Urothelium cell line (cell line): ENCODE measurements at regions not wholly inside any gene's neighbourhood (a gene's known extent, or its start where the extent isn't known, plus 50 kb on each side); places are given as distances from the start of the nearest gene placed in this dataset.
"Not testable (repeated sequence)": the region's sequence is repeated elsewhere in the genome, so short reads cannot be mapped to it uniquely, and the experiment has no call there.

Experiments
- DNase-seq: peaks from one replicate; pipeline ENCODE4 v3.0.0; 2011; ENCODE audit warnings: low spot score, mixed read lengths
- FAIRE-seq: peaks from 2 replicates; lab custom pipeline; 2011; peaks lifted over from hg19 to GRCh38; lab: Jason Lieb, UNC

- peak; percentile 9 for FAIRE-seq
- DNase-seq, result no peak
These were observed 59.3 kb downstream of the BTBD3 start for GRCh38 chr20:11976966-11977365.

DNA sequence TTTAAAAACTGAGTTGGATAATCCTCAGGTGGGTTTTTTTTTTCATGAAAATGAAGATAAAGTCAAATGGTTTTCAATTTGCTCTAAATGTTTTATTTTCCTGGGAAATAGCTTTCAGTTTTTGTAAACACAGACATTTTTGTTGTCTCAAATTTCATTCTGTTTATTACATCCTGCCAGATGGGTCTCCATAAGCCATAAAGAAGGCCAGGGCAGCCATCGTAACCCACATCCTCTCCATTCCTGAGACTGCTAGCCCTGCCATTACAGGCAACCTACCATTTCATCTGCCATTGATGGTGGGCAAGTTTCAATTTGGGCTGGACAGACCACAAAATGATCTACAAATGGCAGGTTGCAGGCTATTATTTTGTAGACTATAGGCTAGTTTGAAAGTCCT lies 60.8 kb downstream of the BTBD3 start:
- DNase-seq (no peak), FAIRE-seq (no peak)

DNA sequence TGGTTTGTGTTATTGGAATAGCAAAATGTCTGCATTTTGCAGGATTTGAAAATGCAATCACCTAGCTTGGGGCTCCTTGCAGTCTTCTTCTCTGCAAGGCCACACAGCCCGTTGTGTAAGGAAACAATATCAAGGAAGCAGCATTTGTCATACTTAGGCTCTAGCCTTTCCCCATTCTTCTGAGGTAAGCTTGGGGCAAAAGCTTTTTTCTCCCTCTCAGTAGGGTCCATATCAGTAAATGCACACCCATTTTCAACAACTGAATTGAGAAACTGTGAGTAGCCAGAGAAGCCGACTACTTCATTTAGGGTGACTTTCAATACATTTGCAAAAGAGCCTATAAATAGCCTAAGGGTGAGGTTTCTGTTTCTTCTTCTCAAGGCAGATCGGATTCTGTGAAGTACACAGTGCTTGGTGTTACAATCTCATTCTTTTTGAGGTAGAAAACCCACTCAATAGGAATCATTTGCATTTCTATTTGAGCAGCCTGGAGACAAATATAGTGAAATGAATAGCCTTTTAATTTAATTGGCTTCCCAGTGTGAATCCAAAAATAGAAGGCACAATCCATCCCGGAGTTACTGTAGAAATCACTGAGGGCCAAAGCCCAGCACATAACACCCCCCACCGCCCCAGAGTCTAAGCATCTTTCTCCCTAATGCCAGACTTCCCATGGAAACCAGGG lies 61.8 kb downstream of the BTBD3 start:
- DNase-seq (no peak), FAIRE-seq (no peak)

DNA sequence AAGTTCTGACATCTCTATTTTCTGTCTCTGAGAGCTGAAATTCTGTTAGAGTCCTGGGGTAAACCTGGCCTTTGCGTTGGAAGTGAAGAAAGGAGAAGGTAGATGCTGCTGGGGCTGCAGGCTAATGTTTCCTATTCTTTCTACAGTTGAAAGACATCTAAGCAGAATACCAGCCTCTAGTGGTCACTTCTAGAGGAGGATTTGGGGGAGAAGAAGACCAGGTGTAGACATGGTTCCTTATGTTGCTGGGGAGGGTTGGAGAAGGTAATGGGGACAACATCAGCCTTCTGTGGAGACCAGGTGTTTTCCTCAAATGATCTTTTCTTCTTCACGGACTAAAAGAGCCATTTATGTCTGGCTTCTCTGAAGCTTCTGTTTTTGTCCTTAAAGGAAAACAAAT lies 62.6 kb downstream of the BTBD3 start:
- DNase-seq, result no peak
- no peak for FAIRE-seq

DNA sequence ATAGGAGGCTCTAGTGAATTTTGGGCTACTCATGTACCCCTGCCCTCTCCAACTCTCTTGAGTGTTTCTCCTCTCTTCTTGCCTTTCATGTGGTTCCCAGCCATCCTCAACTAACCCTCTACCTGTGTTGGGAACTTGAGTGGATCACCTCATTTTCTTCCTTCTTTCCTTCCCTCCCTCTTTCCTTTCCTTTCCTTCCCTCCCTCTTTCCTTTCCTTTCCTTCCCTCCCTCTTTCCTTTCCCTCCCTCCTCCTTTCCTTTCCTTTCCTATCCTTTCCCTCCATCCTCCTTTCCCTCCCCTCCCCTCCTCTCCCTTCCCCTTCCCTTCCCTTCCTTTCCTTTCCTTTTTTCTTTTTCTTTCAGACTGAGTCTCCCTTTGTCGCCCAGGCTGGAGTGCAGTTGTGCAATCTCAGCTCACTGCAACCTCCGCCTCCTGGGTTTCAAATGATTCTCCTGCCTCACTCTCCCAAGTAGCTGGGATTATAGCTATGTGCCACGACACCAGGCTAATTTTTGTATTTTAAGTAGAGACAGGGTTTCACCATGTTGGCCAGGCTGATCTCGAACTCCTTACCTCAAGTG lies 63.8 kb downstream of the BTBD3 start:
- FAIRE-seq (no peak), DNase-seq (no peak)

GRCh38 chr20:11982289-11982954 lies 64.7 kb downstream of the BTBD3 start:
- peak; percentile 42 for FAIRE-seq
- DNase-seq, result no peak

DNA sequence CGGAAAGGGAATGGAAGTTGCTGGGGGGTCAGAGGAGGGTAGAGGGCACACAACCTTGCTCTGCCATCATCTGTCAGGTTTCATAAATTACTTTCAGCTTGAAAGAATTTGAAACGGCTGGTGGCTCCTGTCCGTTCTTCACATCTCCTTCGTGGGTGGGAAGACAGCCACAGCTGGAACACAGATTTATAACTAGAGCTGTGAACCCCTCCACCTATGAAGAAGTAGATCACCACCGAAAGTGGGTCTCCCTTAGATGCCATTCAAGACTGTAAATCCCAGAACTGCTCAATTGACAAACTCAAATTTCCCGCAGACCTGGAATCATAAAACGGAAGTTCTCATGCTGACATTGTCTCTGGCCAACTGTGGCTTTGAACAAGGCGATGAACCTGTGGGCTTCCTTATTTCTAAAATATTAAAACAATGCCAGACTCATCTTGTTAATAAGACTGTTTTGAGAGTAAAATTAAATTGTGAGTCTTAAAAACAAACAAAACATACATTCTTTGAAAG lies 65.3 kb downstream of the BTBD3 start:
- no peak for DNase-seq
- no peak for FAIRE-seq

DNA sequence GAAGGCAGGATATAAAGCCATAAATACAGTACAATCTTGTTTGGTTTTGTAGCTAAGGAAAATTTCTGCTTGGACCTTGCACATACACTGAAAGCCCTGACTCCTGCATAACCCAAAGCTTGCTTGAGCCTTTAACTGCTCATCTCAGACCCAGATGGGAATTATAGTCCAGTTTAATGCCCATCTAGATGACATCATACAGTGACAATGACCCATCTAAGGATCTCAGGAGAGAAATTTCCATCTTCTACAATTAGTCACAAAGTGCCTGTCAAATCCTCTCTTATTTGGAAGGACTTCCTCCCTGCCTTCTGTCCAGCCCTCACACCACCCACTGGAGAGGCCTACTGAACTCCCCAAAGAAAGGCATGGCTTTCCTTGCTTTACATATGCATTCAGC lies 69.3 kb downstream of the BTBD3 start:
- FAIRE-seq, result no peak

DNA sequence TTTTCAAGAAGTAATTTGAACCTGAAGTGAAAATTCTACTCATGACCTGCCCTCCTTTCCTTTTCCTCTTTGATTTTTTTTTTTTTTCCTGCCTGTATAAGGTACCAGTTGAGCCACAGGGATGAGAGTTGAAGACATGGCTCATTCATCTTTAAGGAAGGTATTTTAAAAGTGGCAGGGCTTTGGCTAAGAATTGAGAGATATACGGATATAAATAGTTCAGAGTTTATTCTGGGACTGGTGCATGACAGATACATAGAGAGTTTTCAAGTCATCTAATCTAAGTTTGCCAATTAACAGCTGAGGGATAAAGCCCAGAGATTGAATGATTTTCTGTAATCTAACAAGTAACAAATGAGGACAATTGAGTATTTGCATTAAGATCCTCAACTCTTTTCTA lies 69.8 kb downstream of the BTBD3 start:
- no peak for FAIRE-seq

More for the DNA sequence above, 69.3 kb downstream of the BTBD3 start:
- DNase-seq, result no peak

DNA sequence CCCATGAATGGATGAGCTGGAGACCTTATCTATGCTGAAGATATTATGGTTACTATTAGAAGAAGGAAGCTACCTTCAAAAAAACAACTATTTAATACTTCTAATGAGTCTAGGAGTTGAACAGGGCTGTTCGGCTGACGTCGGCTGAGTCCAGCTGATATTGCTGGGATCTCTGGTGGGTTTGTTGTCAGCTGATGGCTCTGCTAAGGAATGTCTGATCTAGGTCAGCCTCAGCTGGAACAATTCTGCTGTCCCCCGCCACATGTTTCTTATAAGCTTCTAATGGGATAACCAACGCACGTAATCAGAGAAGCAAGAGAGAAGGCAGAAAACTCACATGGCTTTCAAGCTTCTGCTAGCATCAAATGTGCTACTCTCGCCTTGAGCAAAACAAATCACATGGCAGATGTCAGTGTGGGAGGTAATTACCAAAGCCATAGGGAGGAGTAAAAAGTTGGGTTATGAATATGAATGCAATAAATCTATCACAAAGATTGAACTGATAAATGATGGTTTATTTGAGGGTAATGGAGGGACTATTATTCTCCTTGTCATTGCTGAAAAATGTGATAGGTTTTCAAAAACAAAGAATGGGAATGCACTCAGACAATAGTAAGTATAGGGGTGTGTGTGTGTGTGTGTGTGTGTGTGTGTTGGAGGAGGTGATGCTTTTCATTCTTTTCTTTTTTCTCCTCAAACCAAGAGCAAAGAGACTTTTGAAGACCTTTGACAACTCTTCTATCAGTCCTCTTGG lies 71.5 kb downstream of the BTBD3 start:
- FAIRE-seq, result no peak
- no peak for DNase-seq

More for the DNA sequence above, 69.8 kb downstream of the BTBD3 start:
- DNase-seq, result no peak

DNA sequence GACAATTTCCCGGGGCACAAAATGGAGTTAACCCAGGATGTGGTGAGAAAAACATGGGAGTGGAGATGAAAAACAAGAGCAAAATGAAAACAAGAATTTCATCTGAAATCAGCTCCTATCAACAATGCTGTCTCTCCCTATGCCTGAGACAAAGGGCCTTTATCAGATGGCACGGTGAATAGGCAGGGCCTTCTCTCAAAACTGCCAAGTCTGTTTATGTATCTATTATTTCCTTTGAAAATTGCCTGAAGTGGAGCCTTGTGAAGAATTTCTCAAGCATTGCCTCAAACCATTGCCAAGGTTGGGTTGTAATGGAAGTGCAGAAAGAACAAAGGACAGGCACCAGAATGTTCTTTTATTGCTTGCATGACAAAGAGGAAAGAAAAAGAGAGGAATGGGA lies 74.7 kb downstream of the BTBD3 start:
- FAIRE-seq (no peak), DNase-seq (no peak)

- FAIRE-seq, result no peak
- peak; percentile 23 for DNase-seq
These were observed 76.3 kb downstream of the BTBD3 start for GRCh38 chr20:11993886-11994461.

- FAIRE-seq (no peak), DNase-seq (peak; percentile 63)
These were observed 78.3 kb downstream of the BTBD3 start for GRCh38 chr20:11995805-11996567.

DNA sequence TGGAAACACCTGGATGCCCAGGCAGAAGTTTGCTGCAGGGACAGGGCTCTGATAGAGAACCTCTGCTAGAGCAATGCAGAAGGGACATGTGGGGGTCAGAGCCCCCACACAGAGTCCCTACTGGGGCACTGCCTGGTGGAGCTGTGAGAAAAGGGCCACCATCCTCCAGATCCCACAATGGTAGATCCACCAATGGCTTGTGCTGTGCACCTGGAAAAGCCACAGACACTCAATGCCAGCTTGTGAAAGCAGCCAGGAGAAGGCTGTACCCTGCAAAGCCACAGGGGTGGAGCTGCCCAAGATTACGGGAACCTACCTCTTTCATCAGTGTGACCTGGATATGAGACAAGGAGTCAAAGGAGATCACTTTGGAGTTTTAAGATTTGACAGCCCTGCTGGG lies 87.1 kb downstream of the BTBD3 start:
- not testable (repeated sequence) for FAIRE-seq, DNase-seq

GRCh38 chr20:12012241-12013222 lies 94.8 kb downstream of the BTBD3 start:
- FAIRE-seq (peak; percentile 27), DNase-seq (peak; percentile 58)

DNA sequence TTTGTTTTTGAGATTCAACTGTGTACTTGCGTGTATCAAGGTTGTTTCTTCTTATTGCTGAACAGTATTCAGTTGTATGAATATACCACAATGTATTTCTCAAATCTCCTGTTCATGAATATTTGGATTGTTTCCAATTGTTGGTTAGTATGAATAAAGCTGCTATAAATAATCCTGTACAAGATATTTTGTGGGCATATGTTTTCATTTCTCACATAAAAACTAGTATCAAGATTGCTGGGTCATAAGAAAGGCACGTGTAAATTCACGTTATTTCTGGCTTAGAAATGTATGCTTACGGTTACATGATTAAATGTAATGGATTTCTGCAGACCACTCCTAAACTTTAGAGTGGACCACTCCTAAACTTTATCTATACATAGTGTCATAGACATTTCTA lies 96.6 kb downstream of the BTBD3 start:
- no peak for DNase-seq
- FAIRE-seq, result no peak

DNA sequence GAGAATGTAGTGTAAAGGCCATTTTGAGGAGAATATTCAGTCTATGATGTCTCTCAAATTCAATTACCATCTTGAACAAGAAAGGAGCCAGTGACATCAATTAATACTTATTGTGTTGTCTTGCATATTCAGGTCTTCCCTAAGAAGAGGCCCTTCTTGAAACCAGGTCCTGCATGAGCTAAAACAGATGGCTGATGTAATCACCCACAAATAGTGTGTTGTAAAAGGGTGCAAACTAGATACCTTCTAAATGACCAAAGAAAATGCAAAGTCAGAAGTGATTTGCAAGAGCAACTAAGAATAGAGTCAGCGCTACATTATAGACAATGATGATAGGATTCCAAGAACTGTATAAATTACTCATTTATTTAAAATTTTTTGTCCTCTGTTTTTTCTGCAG lies 97.0 kb downstream of the BTBD3 start:
- no peak for DNase-seq
- no peak for FAIRE-seq

- FAIRE-seq, result no peak
- no peak for DNase-seq
These were observed 98.6 kb downstream of the BTBD3 start for GRCh38 chr20:12016291-12016690.

DNA sequence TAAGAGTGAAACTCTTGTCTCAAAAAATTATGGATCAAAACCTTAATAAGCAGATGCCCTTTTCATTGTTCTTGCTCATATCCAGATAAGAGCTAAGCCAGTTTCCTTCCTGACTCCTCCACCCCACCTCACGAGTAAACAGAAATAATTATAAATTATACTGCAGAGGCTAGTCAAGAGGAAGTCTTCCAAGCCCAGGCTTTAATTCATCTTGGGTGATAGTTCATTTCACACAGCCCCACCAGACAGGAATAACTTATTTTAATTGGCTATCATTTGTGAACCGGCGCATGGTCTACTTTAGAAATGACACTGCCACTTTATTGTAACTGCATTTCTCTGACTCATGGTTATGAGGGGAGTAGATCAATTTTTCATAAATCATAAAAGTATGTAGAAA lies 102.0 kb downstream of the BTBD3 start:
- DNase-seq (no peak), FAIRE-seq (no peak)
